GM18505 (cell line): ENCODE measurements at regions not wholly inside any gene's neighbourhood (a gene's known extent, or its start where the extent isn't known, plus 50 kb on each side); places are given as distances from the start of the nearest gene placed in this dataset.

Source experiments
- ATAC-seq: cut with Tn5 transposase; IDR thresholded peaks from one replicate; pipeline ENCODE4 v1.9.1; 2021; ENCODE audit not compliant: unreplicated experiment
- POLR2A ChIP-seq: IDR thresholded peaks from 4 replicates; pipeline ENCODE4 v1.6.1; 2011; ENCODE audit warnings: borderline replicate concordance; ENCODE audit not compliant: insufficient read depth, insufficient read length; ENCODE audit errors: extremely low read depth

- TF ChIP-seq POLR2A: no peak
- no peak for ATAC-seq
These were observed 112.5 kb upstream of the SLC44A3 start for GRCh38 chr1:94707321-94708298.

- no peak for TF ChIP-seq POLR2A
- ATAC-seq: no peak
These were observed 117.7 kb upstream of the SLC44A3 start for GRCh38 chr1:94702442-94702815.

- TF ChIP-seq POLR2A: no peak
- ATAC-seq: no peak
These were observed 118.2 kb upstream of the SLC44A3 start for GRCh38 chr1:94701796-94702441.

- TF ChIP-seq POLR2A: no peak
- ATAC-seq: no peak
These were observed 121.2 kb upstream of the SLC44A3 start for GRCh38 chr1:94698759-94699502.

- ATAC-seq: no peak
These were observed 121.8 kb upstream of the SLC44A3 start for GRCh38 chr1:94698356-94698755.

GRCh38 chr1:94697839-94698238, 122.3 kb upstream of the SLC44A3 start:
- TF ChIP-seq POLR2A: no peak
- no peak for ATAC-seq

More at GRCh38 chr1:94698356-94698755, 121.8 kb upstream of the SLC44A3 start:
- TF ChIP-seq POLR2A: no peak

GRCh38 chr1:94694226-94694915, 125.8 kb upstream of the SLC44A3 start:
- no peak for TF ChIP-seq POLR2A
- no peak for ATAC-seq

GRCh38 chr1:94693435-94693834, 126.7 kb upstream of the SLC44A3 start:
- ATAC-seq: no peak
- no peak for TF ChIP-seq POLR2A

- no peak for ATAC-seq
- TF ChIP-seq POLR2A: no peak
These were observed 127.1 kb upstream of the SLC44A3 start for GRCh38 chr1:94693029-94693428.

GRCh38 chr1:94688646-94689045, 131.5 kb upstream of the SLC44A3 start:
- no peak for TF ChIP-seq POLR2A
- no peak for ATAC-seq

- ATAC-seq: no peak
- no peak for TF ChIP-seq POLR2A
These were observed 133.3 kb upstream of the SLC44A3 start for GRCh38 chr1:94686882-94687281.

GRCh38 chr1:94684690-94685250, 135.4 kb upstream of the SLC44A3 start:
- TF ChIP-seq POLR2A: no peak
- ATAC-seq: no peak

GRCh38 chr1:94683886-94684285, 136.3 kb upstream of the SLC44A3 start:
- no peak for TF ChIP-seq POLR2A
- ATAC-seq: no peak

GRCh38 chr1:94680039-94680377, 138.4 kb upstream of the F3 start:
- no peak for ATAC-seq
- TF ChIP-seq POLR2A: no peak
